Breast epithelium (tissue), 4 donors: ENCODE measurements at regions not wholly inside any gene's neighbourhood (a gene's known extent, or its start where the extent isn't known, plus 50 kb on each side); places are given as distances from the start of the nearest gene placed in this dataset.

Source experiments
- DNase-seq, 2 donors: peaks; one replicate each; pipeline ENCODE4 v3.0.0-alpha.2; 2019; ENCODE audit warnings: low spot score in 2 of 2
- H3K27ac ChIP-seq, 2 donors: fragments of 200-600 bp; sonication (generic) in 1 of 2; one replicate each; pipeline ENCODE4 v1.5.1; 2016 to 2019; ENCODE audit warnings: mild to moderate bottlenecking in 1 of 2
- H3K27me3 ChIP-seq, 2 donors: fragments of 200-600 bp; sonication (generic) in 1 of 2; one replicate each; pipeline versions ENCODE4 v1.5.1 to v1.6.0; 2017 to 2019; ENCODE audit warnings: control low read depth in 1 of 2, mild to moderate bottlenecking in 1 of 2
- H3K36me3 ChIP-seq: fragments of 200-600 bp; one replicate; pipeline ENCODE4 v1.5.1; 2019
- H3K4me1 ChIP-seq, 2 donors: fragments of 200-600 bp; sonication (generic); one replicate each; pipeline ENCODE4 v1.5.1; 2016 to 2019; ENCODE audit warnings: control low read depth in 1 of 2
- H3K4me3 ChIP-seq, 3 donors: fragments of 200-600 bp; sonication (generic); 1 replicate in 2 of 3; 2 replicates in 1 of 3; pipeline ENCODE4 v1.5.1; 2016 to 2019; ENCODE audit warnings: mild to moderate bottlenecking in 3 of 3, moderate library complexity in 2 of 3
- H3K9me3 ChIP-seq, 2 donors: fragments of 200-600 bp; sonication (generic) in 1 of 2; one replicate each; pipeline ENCODE4 v1.5.1; 2016 to 2019; ENCODE audit warnings: control low read depth in 1 of 2
- POLR2A ChIP-seq: fragments of 450-650 bp; IDR thresholded peaks from one replicate; pipeline ENCODE4 v1.6.1; 2016; ENCODE audit warnings: antibody characterized with exemption, mild to moderate bottlenecking, moderate library complexity
- POLR2AphosphoS5 ChIP-seq, 3 donors: sonication (generic); formaldehyde crosslinking; IDR thresholded peaks; one replicate each; pipeline ENCODE4 v1.6.1; 2017; ENCODE audit warnings: antibody characterized with exemption in 3 of 3
- intact Hi-C: fragments of 100-400 bp; cut with DNase I; formaldehyde crosslinking; loops from one replicate; pipeline ENCODE4 v1.15.1; 2023; ENCODE audit warnings: low total_unique reads
- TF ChIP-seq, protein P1 (sequence below), 3 donors: fragments of 450-650 bp; IDR thresholded peaks; one replicate each; pipeline ENCODE4 v1.5.1; 2016 to 2017; ENCODE audit warnings: antibody characterized with exemption in 3 of 3, mild to moderate bottlenecking in 3 of 3, moderate library complexity in 3 of 3

DNA sequence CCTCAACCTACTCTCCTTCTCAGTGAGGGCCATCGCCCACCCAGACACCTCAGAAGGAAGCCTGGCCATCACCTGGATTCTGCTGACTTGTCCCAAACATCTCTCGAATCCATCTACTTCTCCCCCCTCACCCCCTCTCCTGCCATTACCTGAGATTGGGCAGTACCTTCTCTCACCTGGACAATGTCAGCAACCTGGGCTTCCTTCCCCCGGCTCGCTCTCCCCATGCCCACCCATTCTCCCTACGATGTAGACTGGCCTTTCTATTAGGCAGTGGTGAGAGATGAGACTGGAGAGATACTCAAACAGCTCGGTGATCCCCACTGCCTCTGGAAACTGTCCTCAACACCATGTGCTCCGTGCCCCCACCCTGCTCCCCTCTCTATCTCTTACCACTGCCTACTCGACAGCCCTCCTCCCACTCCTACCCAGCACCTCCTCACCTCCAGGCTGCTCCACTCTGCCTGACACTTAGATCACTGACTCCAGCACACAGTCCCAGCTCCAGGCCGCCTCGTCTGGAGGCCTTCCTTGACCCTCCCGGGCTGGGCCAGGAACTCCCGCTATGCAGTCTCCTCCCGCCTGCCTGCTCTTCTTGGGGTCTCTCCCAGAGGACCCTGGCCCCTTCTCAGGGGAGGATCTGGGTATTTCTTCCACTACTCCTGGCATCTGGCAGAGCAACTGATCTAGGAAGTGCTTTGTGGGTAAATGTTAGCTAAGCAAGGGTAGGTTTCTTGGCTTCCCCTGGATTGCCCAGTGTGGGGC is 235.8 kb upstream of the NLRP1 start:
- no peak for DNase-seq
- no peak overlapping the region for H3K27ac ChIP-seq
- no peaks in the 10 kb centered on the region for H3K9me3 ChIP-seq
- peaks cover 0 to 12% of the 10 kb centered on the region in 2 donors for H3K27me3 ChIP-seq
- no peaks in the 10 kb centered on the region for H3K36me3 ChIP-seq
- intact Hi-C loops: no loop called here
- no peak overlapping the region for H3K4me3 ChIP-seq
- no peak for TF ChIP-seq POLR2A
- H3K4me1 ChIP-seq: no peaks in the 10 kb centered on the region

DNA sequence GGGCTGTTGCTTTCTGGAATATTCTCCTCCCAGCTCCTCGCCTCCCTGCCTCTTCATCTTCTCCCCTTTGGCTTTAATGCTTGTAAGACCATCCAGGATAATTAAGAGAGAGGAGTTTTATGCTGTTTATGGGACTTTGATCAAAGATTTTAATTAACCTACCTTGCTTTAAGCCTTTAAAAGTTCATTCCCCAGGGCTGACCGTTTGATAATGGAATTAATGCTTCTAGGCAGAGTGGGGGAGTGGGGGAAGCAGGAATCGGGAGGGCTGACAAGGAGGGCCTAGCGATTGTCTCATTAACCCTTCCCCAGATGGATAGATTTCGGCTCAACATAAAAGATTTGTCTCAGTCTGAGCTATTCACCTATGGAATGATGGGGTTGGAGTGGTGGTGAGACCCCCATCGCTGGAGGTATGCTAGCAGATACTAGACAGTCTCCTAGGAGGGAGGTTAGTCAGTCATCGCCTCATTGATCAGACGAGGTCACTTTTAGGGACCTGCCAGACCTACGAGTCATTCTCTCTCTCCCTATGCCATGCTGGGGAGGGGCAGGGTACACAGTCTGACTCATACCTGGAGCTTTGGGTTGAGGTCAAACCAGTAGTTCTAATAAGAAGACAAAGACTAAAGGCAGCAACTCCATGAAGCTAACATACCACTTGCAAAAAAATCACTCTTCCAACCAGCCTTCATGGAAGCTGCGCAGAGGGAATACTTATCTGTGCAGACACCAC is 236.6 kb upstream of the NLRP1 start:
- no peak overlapping the region for H3K27ac ChIP-seq
- no peaks in the 10 kb centered on the region for H3K4me1 ChIP-seq
- no peak for TF ChIP-seq POLR2A
- TF ChIP-seq, protein P1, sequence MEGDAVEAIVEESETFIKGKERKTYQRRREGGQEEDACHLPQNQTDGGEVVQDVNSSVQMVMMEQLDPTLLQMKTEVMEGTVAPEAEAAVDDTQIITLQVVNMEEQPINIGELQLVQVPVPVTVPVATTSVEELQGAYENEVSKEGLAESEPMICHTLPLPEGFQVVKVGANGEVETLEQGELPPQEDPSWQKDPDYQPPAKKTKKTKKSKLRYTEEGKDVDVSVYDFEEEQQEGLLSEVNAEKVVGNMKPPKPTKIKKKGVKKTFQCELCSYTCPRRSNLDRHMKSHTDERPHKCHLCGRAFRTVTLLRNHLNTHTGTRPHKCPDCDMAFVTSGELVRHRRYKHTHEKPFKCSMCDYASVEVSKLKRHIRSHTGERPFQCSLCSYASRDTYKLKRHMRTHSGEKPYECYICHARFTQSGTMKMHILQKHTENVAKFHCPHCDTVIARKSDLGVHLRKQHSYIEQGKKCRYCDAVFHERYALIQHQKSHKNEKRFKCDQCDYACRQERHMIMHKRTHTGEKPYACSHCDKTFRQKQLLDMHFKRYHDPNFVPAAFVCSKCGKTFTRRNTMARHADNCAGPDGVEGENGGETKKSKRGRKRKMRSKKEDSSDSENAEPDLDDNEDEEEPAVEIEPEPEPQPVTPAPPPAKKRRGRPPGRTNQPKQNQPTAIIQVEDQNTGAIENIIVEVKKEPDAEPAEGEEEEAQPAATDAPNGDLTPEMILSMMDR (IDR thresholded peaks at IDR 0.05): no peak
- TF ChIP-seq POLR2AphosphoS5 (IDR thresholded peaks at IDR 0.05): no peak
- H3K4me3 ChIP-seq: no peak overlapping the region
- no peaks in the 10 kb centered on the region for H3K9me3 ChIP-seq
- no peaks in the 10 kb centered on the region for H3K36me3 ChIP-seq
- intact Hi-C loops: no loop called here
- no peak for DNase-seq
- peaks cover 0 to 13% of the 10 kb centered on the region in 2 donors for H3K27me3 ChIP-seq

DNA sequence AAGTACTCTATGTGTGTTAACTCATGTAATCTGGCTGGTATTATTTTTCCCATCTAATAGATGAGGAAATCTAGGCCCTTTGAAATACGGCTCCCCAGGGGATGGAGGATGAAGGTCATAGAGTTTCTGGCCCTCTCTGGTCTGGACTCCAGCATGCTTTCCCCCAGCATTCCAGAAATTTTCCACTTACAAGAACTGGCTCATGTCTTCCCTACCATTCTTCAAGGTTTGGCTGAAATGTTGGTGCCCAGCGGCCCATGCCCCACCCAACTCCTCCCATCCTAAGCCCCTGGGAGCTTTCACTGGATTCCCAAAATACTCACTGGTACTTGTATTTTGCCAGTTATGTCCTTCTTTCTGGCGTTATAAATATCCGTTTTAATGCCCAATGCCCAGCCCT is 237.5 kb upstream of the NLRP1 start:
- H3K4me1 ChIP-seq: no peaks in the 10 kb centered on the region
- intact Hi-C loops: no loop called here
- H3K27me3 ChIP-seq: peaks cover 0 to 13% of the 10 kb centered on the region in 2 donors

DNA sequence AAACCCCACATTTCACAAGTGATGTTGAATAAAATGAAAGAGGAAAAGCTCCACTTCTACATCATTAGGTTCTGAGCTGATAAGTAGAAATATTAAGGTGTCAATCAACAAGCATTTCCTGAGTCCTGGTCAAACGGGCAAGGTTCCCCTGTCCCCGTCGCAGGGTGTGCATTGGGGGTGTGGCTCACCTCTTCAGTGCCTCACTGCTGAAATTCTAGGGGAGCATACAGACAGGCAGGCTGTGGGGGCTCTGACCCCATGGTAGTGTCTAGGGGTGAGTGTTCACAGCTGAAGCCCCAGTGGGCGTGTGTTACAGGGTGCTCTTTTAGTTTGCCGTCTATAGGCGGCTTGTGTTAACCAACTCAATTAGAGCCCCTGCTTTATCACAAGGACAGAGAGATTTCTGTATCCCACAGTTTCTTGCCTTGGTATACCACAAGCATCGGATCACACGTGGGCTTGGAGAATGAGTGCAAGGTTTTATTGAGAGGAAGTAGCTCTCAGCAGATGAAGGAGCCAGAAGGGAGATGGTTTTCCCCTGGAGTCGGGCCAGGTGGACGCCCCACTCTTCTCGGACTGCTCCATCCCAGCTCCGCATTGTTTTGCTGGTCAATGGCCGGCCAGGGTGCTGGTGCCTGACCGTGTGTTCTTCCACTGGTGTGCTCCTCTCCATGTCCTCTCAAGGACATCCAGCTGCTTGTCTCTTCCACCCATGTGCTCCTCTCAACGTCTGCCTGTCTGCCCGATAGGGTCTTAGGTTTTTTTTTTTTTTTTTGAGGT is 238.2 kb upstream of the NLRP1 start:
- Histone ChIP-seq H3K27me3 (peaks cover 0 to 11% of the 10 kb centered on the region in 2 donors), H3K36me3 (no peaks in the 10 kb centered on the region), H3K4me3 (no peak overlapping the region), H3K27ac (no peak overlapping the region), H3K9me3 (no peaks in the 10 kb centered on the region), H3K4me1 (no peaks in the 10 kb centered on the region)
- DNase-seq: no peak
- no peak for TF ChIP-seq POLR2A
- TF ChIP-seq, protein P1 (IDR thresholded peaks at IDR 0.05): no peak
- no peak for TF ChIP-seq POLR2AphosphoS5 (IDR thresholded peaks at IDR 0.05)
- intact Hi-C loops: no loop called here

More for the DNA sequence above, 237.5 kb upstream of the NLRP1 start:
- Histone ChIP-seq H3K36me3 (no peaks in the 10 kb centered on the region), H3K4me3 (no peak overlapping the region), H3K27ac (no peak overlapping the region), H3K9me3 (no peaks in the 10 kb centered on the region)
- TF ChIP-seq, protein P1 (IDR thresholded peaks at IDR 0.05): no peak
- TF ChIP-seq POLR2AphosphoS5 (IDR thresholded peaks at IDR 0.05): no peak
- TF ChIP-seq POLR2A: no peak
- DNase-seq: no peak

DNA sequence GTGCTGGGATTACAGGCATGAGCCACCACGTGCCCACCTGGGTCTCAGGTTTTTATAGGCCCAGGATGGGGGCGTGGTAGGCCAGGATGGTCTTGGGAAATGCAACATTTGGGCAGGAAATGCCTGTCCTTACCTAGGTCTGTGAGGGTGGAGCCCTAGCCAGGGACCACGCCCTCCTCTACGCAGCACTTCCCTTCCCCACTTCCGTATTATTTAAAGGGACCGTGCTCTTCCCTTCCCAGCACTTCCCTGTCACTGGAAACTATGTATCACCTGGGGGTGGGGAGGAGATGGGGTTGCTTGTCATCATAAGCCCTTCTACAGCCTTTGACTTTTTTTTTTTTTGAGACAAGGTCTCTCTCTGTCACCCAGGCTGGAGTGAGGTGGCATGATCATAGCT is 238.9 kb upstream of the NLRP1 start:
- Histone ChIP-seq H3K36me3 (no peaks in the 10 kb centered on the region), H3K27ac (no peak overlapping the region), H3K4me1 (no peaks in the 10 kb centered on the region), H3K4me3 (no peak overlapping the region), H3K27me3 (peaks cover 0 to 4% of the 10 kb centered on the region in 2 donors), H3K9me3 (no peaks in the 10 kb centered on the region)
- TF ChIP-seq, protein P1 (IDR thresholded peaks at IDR 0.05): no peak
- intact Hi-C loops: no loop called here
- DNase-seq: no peak
